Stimulated activated memory B cell treated with anti-CD40 and anti-IgM and Interleukin-4, amounts not matched to agents 10 μg/mL and 1 μg/mL and 100 μg/mL, for 72 hours (primary cell): ENCODE measurements at regions not wholly inside any gene's neighbourhood (a gene's known extent, or its start where the extent isn't known, plus 50 kb on each side); places are given as distances from the start of the nearest gene placed in this dataset.

Experiments used
- ATAC-seq: fragments of 150-1000 bp; cut with Tn5 transposase; 2 replicates; pipeline ENCODE4 v1.10.0; 2021
- H3K27ac Mint-ChIP-seq: one replicate; pipeline ENCODE4 v1.8.0; 2022; ENCODE audit warnings: mild to moderate bottlenecking, mixed read lengths
- H3K27me3 Mint-ChIP-seq: one replicate; pipeline ENCODE4 v1.8.0; 2022; ENCODE audit warnings: mixed read lengths
- H3K36me3 Mint-ChIP-seq: one replicate; pipeline ENCODE4 v1.8.0; 2022; ENCODE audit warnings: mixed read lengths
- H3K4me1 Mint-ChIP-seq: one replicate; pipeline ENCODE4 v1.8.0; 2022; ENCODE audit warnings: mixed read lengths
- H3K4me3 Mint-ChIP-seq: one replicate; pipeline ENCODE4 v1.8.0; 2022; ENCODE audit warnings: mild to moderate bottlenecking, moderate library complexity, mixed read lengths
- H3K9me3 Mint-ChIP-seq: one replicate; pipeline ENCODE4 v1.8.0; 2022; ENCODE audit warnings: mixed read lengths

DNA sequence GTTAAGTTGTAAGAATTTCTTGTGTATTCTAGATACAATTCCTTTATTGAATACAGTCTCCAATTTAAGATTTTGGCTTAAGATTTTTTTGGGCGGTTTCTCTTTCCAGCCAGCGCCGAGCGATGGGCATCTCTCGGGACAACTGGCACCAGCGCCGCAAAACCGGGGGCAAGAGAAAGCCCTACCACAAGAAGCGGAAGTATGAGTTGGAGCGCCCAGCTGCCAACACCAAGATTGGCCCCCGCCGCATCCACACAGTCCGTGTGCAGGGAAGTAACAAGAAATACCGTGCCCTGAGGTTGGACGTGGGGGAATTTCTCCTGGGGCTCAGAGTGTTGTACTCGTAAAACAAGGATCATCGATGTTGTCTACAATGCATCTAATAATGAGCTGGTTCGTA, 278.7 kb upstream of the TARS1 start:
- Mint-ChIP-seq H3K36me3 (no peaks in the 10 kb centered on the region), H3K9me3 (peaks cover 6% of the 10 kb centered on the region), H3K4me3 (no peak overlapping the region), H3K4me1 (no peaks in the 10 kb centered on the region), H3K27me3 (no peaks in the 10 kb centered on the region), H3K27ac (no peak overlapping the region)
- no peak for ATAC-seq

- no peak overlapping the region for H3K27ac Mint-ChIP-seq
- H3K27me3 Mint-ChIP-seq: no peaks in the 10 kb centered on the region
- H3K9me3 Mint-ChIP-seq: peaks cover 16% of the 10 kb centered on the region
- no peak for ATAC-seq
- H3K4me1 Mint-ChIP-seq: no peaks in the 10 kb centered on the region
- no peak overlapping the region for H3K4me3 Mint-ChIP-seq
- H3K36me3 Mint-ChIP-seq: no peaks in the 10 kb centered on the region
Measured at GRCh38 chr5:33166522-33166921, 274.2 kb upstream of the TARS1 start.

DNA sequence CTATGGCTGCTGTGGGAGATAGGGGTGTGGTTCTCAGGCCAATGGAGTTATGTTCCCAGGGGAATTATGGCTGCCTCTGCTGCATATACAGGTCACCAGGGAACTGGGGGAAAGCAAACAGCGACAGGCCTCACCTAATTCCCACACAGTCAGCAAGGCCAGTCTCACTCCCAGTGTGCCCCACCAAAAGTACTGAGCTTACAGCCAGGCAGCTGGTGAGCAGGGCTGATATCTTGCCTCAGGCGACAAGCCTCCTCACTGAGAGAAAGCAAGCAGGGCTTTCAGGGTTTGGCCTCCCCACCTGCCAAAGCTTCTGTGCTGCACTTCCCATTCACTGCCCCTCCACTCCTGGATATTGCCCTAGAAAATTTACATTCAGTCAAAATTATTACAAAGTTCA, 273.8 kb upstream of the TARS1 start:
- Mint-ChIP-seq H3K27ac (no peak overlapping the region), H3K4me1 (no peaks in the 10 kb centered on the region), H3K27me3 (no peaks in the 10 kb centered on the region), H3K9me3 (peaks cover 16% of the 10 kb centered on the region), H3K4me3 (no peak overlapping the region), H3K36me3 (no peaks in the 10 kb centered on the region)
- no peak for ATAC-seq

DNA sequence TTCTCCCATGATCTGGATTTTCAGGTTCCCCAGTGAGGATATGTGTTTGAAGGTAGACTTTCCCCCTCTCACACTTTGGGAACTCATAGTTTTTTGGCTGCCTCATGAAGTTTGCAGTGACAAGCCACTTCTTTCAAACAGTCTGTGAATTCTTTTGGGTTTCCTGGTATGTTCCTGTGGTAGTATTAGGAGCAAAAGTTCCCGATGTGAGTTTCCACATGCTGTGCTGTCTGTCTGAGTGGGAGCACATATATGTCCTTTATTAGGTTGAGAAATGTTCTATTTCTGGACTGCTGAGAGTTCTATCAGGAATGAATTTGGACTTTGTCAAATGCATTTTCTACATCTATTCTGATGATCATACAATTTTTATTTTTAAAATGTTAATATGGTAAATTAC, 273.2 kb upstream of the TARS1 start:
- no peaks in the 10 kb centered on the region for H3K4me1 Mint-ChIP-seq
- peaks cover 14% of the 10 kb centered on the region for H3K9me3 Mint-ChIP-seq
- no peak overlapping the region for H3K4me3 Mint-ChIP-seq
- no peak for ATAC-seq
- no peak overlapping the region for H3K27ac Mint-ChIP-seq
- H3K27me3 Mint-ChIP-seq: no peaks in the 10 kb centered on the region
- no peaks in the 10 kb centered on the region for H3K36me3 Mint-ChIP-seq

GRCh38 chr5:33170411-33170810, 270.4 kb upstream of the TARS1 start:
- Mint-ChIP-seq H3K4me1 (no peaks in the 10 kb centered on the region), H3K27me3 (no peaks in the 10 kb centered on the region), H3K4me3 (no peak overlapping the region), H3K36me3 (no peaks in the 10 kb centered on the region), H3K27ac (no peak overlapping the region), H3K9me3 (peaks cover 10% of the 10 kb centered on the region)
- ATAC-seq: no peak

DNA sequence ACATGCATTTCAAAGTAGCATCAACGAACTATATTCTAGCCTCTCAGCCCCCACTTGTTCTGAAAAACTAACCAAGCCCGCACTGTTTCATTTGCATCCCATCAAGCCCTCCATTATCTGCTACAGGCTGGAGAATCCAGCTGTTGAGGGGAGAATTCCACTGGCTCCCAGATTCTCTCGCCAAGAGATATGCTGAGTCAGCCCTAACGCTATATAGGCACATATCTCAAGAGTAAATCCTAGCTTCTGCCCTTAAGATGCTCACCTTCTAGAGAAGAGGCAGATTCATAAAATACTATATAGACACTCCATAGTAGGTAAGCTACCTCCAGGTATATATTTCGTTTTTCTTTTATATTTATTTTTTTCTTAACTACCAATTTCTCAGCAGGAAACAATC, 266.4 kb upstream of the TARS1 start:
- H3K9me3 Mint-ChIP-seq: peaks cover 15% of the 10 kb centered on the region
- H3K4me3 Mint-ChIP-seq: no peak overlapping the region
- no peak for ATAC-seq
- no peak overlapping the region for H3K27ac Mint-ChIP-seq
- no peaks in the 10 kb centered on the region for H3K36me3 Mint-ChIP-seq
- no peaks in the 10 kb centered on the region for H3K27me3 Mint-ChIP-seq
- no peaks in the 10 kb centered on the region for H3K4me1 Mint-ChIP-seq

- Mint-ChIP-seq H3K27ac (no peak overlapping the region), H3K36me3 (no peaks in the 10 kb centered on the region)
- ATAC-seq: no peak
Measured at GRCh38 chr5:33179301-33179700, 261.5 kb upstream of the TARS1 start.

DNA sequence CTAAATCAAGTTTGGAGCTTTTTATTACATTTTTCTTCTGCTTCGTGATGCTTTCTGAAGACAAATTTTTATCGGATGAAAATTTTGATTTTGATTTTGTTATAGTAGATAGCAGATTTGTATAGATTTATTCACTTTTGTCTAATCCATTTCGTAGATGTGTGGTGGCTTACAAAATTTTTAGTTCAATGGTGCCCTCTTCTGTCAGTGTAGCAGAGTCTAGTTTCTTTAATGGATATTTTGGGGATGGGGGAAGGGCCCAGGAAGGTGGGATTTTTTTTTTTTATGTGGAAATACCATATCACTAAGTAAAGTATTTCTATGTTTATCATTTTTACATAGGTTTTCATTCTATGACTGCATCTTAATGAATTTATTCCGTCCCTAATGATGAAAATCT, 259.9 kb upstream of the TARS1 start:
- Mint-ChIP-seq H3K27me3 (no peaks in the 10 kb centered on the region), H3K36me3 (no peaks in the 10 kb centered on the region), H3K4me1 (no peaks in the 10 kb centered on the region), H3K27ac (no peak overlapping the region), H3K4me3 (no peak overlapping the region), H3K9me3 (peaks cover 4% of the 10 kb centered on the region)
- no peak for ATAC-seq

More at GRCh38 chr5:33179301-33179700, 261.5 kb upstream of the TARS1 start:
- Mint-ChIP-seq H3K9me3 (peaks cover 4% of the 10 kb centered on the region), H3K4me3 (no peak overlapping the region), H3K4me1 (no peaks in the 10 kb centered on the region), H3K27me3 (no peaks in the 10 kb centered on the region)

- Mint-ChIP-seq H3K27me3 (no peaks in the 10 kb centered on the region), H3K9me3 (peaks cover 7% of the 10 kb centered on the region), H3K27ac (no peak overlapping the region), H3K4me3 (no peak overlapping the region), H3K36me3 (no peaks in the 10 kb centered on the region), H3K4me1 (no peaks in the 10 kb centered on the region)
- no peak for ATAC-seq
Measured at GRCh38 chr5:33182986-33183385, 257.8 kb upstream of the TARS1 start.

DNA sequence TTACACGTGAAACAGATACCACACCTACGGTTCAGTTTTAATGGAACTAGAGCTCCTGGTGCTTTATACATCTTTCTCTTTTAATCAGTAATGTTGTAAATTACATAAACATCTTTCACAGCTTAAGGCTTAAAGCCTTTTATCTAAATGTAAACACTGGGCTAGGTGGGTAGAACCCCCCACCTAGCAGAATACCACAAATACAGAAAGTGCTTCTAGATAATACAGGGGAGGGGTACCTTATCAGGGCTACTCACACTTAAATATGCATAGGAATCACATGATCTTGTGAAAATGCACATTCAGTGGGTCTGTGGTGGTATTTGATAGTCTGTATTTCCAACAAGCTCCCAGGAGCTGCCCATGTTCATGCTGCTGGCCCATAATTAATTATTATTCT, 256.4 kb upstream of the TARS1 start:
- H3K27ac Mint-ChIP-seq: no peak overlapping the region
- no peak overlapping the region for H3K4me3 Mint-ChIP-seq
- H3K9me3 Mint-ChIP-seq: peaks cover 8% of the 10 kb centered on the region
- no peaks in the 10 kb centered on the region for H3K4me1 Mint-ChIP-seq
- no peaks in the 10 kb centered on the region for H3K36me3 Mint-ChIP-seq
- no peaks in the 10 kb centered on the region for H3K27me3 Mint-ChIP-seq
- ATAC-seq: no peak

DNA sequence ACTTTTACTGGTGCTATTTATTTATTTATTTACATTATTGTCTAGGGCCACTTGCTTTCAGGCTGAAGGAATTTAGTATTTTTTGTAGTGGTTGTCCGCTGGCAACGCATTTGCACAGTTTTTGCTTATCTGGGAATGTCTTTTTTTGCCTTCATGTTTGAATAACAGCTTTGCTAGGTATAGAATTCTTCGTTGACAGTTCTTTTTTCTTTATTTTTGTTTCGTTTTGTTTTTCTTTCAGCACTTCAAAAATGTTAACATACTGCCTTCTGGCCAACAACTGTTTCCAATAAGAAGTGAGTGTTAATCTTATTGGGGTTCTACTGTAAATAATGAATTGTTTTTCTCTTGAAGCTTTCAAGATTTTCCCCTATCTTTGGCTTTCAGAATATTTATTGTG, 252.7 kb upstream of the TARS1 start:
- Mint-ChIP-seq H3K27me3 (no peaks in the 10 kb centered on the region), H3K27ac (no peak overlapping the region), H3K4me3 (no peak overlapping the region), H3K9me3 (peaks cover 11% of the 10 kb centered on the region), H3K4me1 (no peaks in the 10 kb centered on the region), H3K36me3 (no peaks in the 10 kb centered on the region)
- ATAC-seq: no peak

DNA sequence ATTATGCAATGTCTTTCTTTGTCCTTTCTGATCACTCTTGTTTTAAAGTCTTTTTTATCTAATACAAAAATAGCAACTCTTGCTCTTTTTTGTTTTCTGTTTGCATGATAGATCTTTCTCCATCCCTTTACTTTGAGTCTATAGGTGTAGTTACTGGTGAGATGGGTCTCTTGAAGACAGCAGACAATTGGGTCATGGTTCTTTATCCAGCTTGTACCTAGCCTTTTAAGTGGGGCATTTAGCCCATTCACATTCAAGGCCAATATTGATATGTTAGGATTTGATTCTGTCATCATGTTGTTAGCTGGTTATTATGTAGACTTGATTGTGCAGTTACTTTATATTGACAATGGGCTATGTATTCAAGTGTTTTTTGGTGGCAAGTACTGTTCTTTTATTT, 245.9 kb upstream of the TARS1 start:
- no peak for ATAC-seq
- Mint-ChIP-seq H3K36me3 (no peaks in the 10 kb centered on the region), H3K9me3 (peaks cover 10% of the 10 kb centered on the region)

DNA sequence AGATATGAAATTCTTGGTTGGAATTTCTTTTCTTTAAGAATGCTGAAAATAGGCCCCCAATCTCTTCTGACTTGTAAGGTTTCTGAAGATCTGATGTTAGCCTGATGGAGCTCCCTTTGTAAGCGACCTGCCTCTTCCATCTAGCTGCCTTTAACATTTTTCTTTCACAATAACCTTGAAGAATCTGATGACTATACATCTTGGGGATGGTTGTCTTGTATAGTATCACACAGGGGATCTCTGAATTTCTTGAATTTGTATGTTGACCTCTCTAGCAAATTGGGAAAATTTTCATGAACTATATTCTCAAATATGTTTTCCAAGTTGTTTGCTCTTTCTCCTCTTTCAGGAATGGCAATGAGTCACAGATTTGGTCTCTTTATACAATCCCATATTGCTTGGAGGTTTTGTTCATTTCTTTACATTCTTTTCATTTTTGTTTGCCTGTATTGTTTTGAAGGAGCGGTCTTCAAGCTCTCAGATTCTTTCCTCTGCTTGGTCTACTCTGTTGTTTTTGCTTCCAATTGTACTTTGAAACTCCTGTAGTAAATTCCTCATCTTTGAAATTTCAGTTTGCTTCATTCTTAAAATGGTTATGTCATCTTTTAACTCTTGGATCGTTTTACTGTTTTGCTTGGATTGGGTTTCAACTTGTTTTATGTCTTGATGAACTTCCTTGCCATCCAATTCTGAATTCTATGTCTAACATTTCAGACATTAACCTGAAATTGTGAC, 245.2 kb upstream of the TARS1 start:
- Mint-ChIP-seq H3K36me3 (no peaks in the 10 kb centered on the region), H3K27me3 (no peaks in the 10 kb centered on the region), H3K9me3 (peaks cover 10% of the 10 kb centered on the region), H3K27ac (no peak overlapping the region), H3K4me3 (no peak overlapping the region), H3K4me1 (no peaks in the 10 kb centered on the region)
- ATAC-seq: no peak

More for the DNA sequence above, 245.9 kb upstream of the TARS1 start:
- no peaks in the 10 kb centered on the region for H3K27me3 Mint-ChIP-seq
- H3K4me1 Mint-ChIP-seq: no peaks in the 10 kb centered on the region
- no peak overlapping the region for H3K27ac Mint-ChIP-seq
- H3K4me3 Mint-ChIP-seq: no peak overlapping the region

DNA sequence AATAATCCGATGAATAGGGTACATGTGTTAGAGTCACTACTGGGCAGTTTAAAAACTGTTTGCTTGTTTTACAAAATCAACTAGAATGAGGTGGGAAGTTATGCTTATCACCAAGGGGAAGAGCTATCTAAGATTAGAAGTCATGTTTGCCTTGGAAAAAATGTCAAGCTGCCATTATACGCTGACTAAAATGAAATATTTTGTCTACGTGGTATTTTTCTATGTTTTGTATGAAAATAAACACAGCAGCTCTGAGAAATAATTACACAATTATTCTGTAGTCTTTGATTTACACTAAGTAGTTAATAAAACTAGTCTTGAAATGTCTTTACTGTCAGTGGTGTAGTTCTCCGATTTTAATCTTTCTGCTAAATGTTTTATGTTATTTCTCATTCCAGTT, 241.9 kb upstream of the TARS1 start:
- no peaks in the 10 kb centered on the region for H3K27me3 Mint-ChIP-seq
- H3K36me3 Mint-ChIP-seq: no peaks in the 10 kb centered on the region
- no peak overlapping the region for H3K27ac Mint-ChIP-seq
- peaks cover 7% of the 10 kb centered on the region for H3K9me3 Mint-ChIP-seq
- no peaks in the 10 kb centered on the region for H3K4me1 Mint-ChIP-seq
- no peak overlapping the region for H3K4me3 Mint-ChIP-seq
- no peak for ATAC-seq

- Mint-ChIP-seq H3K4me1 (no peaks in the 10 kb centered on the region), H3K4me3 (no peak overlapping the region), H3K27ac (no peak overlapping the region), H3K27me3 (no peaks in the 10 kb centered on the region), H3K9me3 (no peaks in the 10 kb centered on the region), H3K36me3 (no peaks in the 10 kb centered on the region)
- no peak for ATAC-seq
Measured at GRCh38 chr5:33203931-33204330, 236.8 kb upstream of the TARS1 start.

GRCh38 chr5:33205079-33205478, 235.7 kb upstream of the TARS1 start:
- no peak for ATAC-seq
- H3K27ac Mint-ChIP-seq: no peak overlapping the region
- no peaks in the 10 kb centered on the region for H3K9me3 Mint-ChIP-seq
- H3K4me1 Mint-ChIP-seq: no peaks in the 10 kb centered on the region
- no peaks in the 10 kb centered on the region for H3K36me3 Mint-ChIP-seq
- H3K27me3 Mint-ChIP-seq: no peaks in the 10 kb centered on the region
- no peak overlapping the region for H3K4me3 Mint-ChIP-seq
